Stimulated activated naive CD4-positive, alpha-beta T cell (primary cell): ENCODE measurements at regions not wholly inside any gene's neighbourhood (a gene's known extent, or its start where the extent isn't known, plus 50 kb on each side); places are given as distances from the start of the nearest gene placed in this dataset.
"Not testable (repeated sequence)": the region's sequence is repeated elsewhere in the genome, so short reads cannot be mapped to it uniquely, and the experiment has no call there.

ENCODE experiments used
- DNase-seq, 6 experiments: peaks; one replicate each; lab custom pipeline; 2025; lab: John Stamatoyannopoulos, UW

DNA sequence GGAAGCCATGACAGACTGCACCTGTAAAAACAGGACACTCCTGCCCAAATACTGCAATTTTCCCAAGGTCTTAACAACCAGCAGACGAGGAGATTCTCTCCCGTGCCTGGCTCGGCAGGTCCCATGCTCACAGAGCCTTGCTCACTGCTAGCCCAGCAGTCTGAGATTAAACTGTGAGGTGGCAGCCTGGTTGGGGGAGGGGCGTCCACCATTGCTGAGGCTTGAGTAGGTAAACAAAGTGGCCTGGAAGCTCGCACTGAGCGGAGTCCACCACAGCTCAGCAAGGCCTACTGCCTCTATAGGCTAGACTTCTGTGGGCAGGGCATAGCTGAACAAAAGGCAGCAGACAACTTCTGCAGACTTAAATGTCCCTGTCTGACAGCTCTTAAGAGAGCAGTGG lies 80.3 kb downstream of the ANXA5 start:
- DNase-seq: not testable (repeated sequence)

DNA sequence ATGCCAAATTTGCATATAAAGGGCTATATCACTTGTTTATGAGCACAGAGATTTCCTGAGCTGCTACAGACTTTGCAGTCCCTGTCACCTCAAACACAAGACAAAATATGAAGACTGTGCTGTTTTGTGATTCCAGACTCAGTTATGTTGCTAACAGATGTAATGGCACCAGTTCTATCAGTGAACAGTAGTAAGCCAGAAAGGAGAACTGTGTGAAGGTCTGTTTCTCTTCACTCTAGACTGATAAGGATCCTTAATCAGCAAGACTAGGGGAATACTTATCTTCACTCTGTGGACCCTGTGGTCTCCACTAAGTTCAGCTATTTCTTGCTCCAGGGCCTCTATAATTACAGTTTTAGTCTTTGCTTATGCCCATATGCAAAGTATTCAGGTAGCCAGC lies 82.7 kb downstream of the ANXA5 start:
- DNase-seq: no peak

DNA sequence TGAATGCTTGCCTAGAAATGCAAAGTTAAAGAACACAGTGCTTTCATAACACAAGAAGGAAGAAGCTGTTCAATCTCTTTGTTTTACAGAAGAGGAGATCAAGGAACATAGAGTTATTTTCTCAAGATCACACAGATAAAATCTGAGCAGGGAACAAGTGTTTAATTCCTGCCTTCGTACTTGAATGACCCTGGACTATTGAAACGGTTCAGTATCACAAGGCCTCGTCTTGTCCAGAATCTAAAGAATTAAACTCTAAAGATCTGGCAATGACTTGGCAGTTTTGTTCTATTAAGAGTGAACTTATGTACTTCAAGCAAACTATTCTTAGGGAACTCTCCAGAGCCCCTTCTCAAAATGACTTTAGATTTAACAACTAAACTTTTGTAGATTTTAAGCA lies 97.7 kb downstream of the ANXA5 start:
- DNase-seq: no peak

DNA sequence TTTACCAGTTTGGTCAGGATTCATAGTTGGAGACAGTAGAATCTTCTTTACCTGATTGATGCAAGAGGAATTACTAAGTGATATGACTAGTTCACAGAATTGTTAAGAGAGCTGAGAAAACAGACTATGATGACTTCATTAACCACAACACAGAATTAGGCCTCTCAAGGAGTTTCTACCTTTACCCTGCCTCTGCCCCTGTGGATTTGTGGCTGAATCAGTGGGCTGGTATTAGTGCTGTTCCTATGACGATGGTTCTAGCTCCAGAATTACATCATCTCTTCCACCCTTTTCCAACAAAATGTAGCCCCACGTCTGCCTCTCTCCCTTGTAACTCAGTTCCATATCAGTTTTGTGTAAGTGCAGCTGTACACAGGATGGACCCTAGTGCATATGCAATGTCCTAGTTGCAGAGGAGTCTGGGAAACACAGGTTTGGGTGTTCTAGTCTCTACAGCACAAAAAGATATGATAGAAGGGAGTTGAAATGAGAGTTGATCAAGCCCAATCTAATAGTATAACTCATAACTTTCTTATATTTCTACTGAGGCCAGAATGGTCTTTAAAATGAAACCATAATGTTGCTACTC lies 99.3 kb downstream of the ANXA5 start:
- DNase-seq: no peak

DNA sequence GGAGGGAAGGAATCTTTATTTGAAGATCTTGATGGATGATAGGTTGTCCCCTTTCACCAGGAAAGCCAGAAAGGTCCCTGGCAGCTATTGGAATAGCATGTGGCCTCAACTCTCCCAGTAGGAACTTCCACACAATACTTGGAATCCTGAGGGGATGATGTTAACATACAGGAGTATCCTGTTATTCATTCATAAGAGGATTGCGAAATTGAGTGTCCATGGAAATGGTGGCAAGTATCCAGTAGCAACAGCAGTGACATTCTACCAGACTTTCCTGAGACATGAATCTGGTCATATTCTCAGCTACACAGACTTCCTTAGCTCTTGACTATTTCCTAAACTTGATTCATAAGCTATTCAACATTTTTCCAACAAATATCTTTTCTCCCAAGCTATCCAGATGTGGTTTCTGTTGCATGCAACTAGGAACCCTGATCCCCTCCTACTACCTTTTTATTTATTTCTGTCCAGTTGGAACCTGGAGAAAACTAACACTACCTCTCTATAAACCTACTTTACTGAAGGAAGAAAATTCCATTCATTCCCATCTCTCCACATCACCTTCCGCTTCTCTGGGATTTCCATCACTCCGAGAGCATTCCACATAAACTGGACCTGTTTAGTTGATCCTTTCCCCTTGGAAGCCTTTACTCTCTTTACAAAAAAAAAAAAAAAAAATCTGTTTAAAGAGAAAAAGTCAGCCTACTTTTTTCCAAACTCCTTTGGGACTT lies 101.8 kb downstream of the ANXA5 start:
- no peak for DNase-seq

GRCh38 chr4:121593760-121594159 lies 103.0 kb downstream of the ANXA5 start:
- no peak for DNase-seq

DNA sequence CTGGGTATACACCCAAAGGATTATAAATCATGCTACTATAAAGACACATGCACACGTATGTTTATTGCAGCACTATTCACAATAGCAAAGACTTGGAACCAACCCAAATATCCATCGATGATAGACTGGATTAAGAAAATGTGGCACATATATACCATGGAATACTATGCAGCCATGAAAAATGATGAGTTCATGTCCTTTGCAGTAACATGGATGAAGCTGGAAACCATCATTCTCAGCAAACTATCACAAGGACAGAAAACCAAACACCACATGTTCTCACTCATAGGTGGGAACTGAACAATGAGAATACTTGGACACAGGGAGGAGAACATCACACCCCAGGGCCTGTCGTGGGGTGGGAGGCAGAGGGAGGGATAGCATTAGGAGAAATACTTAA lies 104.5 kb downstream of the ANXA5 start:
- DNase-seq: not testable (repeated sequence)

DNA sequence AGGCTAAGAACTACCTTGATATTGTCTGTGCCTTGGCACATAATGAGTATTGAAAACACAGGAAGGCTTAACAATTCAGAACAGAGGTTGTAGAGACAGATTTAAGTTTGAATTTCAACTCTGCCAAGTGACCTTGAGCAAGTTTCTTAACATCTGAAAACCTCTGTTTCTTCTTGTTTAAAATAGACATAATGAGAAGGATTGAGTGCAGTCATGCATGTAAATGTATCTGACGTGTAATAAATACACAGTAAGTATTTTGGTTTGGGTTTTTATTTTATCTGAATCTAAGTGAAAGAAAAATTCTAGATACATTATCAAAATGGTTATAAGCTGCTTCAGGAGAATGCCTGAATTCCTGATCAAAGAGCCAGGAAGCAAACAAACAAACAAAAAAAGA lies 111.9 kb downstream of the ANXA5 start:
- DNase-seq: no peak

DNA sequence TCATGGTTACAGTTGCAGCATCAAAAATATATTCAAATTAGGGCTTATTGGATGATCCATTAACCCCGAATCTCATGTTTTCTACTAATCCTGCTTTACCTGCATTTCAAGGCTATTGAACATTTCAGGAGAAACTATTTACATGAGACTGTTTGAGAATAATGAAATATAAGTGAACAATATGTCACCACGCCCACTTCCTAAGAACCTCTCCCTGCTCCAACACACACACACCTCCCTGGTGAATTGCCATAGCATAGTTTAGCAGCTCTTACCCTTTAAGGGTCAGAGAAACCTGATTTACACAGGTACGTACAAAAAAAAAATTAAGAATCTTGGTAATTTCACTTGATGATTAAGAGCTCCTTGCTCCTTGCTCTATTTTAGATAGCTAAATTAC lies 113.4 kb downstream of the ANXA5 start:
- no peak for DNase-seq

DNA sequence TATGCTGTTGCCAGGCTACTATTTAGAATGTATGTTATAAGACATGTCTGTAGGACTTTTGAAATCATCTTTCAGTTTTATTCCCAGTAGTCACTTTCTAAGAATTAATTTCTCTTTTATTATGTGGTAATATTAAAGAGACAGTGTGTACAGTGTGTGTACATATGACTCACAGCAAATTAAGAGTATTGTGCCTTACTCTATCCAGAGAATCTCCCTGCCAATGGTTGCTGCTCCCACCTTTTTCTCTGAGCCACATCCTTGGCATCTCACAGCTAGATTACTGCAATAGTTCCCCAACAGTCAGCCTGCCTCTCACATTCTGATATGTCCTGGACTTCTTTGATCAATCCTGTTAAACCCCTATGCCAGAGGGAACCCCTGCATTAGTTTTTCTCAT lies 114.5 kb downstream of the ANXA5 start:
- DNase-seq: no peak

DNA sequence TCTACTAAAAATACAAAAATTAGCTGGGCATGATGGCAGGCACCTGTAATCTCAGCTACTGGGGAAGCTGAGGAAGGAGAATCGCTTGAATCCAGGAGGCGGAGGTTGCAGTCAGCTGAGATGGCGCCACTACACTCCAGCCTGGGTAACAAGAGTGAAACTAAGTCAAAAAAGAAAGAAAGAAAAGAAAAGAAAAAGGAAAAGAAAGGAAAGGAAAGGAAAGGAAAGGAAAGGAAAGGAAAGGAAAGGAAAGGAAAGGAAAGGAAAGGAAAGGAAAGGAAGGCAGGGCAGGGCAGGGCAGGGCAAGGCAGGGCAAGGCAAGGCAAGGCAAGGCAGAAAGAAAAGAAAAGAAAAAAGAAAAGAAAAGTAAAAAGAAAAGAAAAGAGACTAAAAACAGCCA lies 121.4 kb downstream of the ANXA5 start:
- not testable (repeated sequence) for DNase-seq

DNA sequence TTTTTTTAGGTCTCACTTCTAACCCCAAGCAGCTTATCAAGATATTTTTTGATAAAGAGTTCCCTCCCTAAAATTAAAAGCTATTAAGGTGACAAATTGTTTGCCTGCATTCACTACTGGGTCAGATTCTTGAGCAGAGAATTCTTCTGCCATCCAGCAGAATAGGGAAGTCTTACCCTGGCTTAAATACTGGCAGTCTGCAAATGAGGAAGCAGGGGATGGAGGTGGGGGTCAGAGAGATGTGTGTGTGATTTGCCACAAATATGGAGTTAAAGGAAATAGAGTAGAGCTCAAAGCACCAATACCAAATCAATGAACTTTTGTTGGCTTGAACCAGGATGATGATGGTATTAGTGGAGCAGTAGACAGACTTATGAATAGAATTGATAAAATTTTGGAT lies 122.2 kb downstream of the ANXA5 start:
- no peak for DNase-seq

GRCh38 chr4:121567748-121568147 lies 129.0 kb downstream of the ANXA5 start:
- DNase-seq: no peak

DNA sequence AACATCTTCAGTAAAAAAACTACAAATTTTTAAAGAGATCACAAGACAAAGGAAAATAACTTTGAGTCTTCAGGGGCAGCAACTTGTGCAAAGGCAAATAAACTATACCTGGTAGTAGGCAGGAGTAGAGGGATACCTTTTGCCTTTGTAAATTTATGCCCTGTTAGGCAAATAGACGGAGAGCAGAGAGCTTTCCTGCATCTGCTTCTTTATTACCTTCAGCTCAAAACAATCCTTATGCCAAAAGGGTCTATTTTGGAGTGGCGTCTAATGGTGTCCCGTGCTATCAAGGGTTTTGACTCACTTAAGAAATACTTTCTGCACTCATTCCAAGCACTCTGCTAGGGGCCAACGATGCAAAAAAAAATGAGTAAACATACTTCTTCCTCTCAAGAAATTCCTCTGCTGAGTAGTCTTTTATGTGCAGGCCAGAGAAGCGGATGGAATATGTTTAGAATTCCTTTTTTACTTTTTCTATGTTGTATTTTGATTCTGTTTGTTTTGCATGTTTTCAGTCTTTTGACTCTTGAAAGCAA lies 131.9 kb downstream of the ANXA5 start:
- DNase-seq: no peak

DNA sequence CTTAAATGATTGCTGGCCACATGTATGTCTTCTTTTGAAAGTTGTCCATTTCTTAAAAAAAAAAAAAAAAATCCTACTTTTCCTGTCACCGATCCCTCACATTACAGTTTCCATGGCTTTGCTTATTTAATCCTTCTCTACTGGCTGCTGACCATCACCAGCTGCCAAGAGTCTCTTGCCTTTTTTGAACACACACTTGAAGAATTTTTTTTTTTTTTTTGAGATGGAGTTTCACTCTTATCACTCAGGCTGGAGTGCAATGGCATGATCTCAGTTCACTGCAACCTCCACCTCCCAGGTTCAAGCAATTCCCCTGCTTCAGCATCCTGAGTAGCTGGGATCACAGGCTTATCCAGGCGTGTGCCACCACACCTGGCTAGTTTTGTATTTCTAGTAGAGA lies 134.0 kb downstream of the ANXA5 start:
- no peak for DNase-seq

DNA sequence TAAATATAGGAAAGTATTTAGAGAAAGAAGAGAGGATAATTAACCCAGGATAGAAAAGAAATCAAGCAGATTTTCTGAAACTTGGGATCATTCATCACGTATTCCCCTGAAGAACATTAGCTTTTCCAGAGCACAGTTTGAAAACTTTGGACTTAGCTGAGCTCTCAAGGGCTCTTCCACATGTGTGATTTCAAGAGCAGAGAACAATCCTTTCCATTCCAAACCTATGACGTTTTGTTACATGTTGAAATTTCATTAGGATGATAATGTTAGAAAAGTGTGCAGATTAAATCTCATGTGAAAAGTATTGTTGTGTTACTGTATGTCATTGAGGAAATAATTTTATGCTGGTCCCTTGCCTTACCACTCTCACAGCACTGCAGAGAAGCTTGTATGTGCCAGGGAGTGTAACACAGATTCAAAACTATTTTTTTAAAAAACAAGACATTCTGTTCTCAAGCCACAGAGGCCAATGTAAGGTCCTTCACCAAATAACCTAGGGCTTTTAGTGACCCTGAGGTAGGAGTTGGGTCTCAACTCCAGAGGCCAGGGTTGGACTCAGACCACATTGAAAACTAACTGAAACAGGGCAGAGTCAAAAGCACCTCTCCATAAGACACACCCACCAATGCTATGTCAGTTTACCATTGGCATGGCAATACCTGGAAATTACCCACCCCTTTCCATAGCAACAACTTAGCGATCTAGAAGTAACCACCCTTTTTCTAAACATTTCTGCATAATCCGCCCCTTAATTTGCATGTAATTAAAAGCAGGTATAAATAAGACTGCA lies 141.3 kb downstream of the ANXA5 start:
- DNase-seq: no peak

DNA sequence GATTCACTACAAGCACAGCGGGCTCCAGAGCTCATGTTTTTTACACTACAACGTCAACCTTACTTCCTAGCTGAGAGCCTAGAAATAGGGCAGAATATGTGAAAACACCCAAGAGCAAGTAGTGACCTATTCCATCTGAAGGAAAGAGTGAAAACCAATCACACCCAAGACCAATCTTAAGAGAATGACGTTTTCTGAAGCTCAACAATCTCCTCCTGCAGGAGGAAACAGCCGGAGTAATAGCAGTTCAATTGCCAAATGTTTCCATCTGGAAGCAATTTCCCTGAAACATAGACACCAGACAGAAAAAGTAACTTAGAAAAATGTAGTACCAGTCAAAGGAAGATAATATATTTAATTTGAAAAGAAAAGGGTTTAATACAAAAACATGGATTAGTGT lies 142.4 kb downstream of the ANXA5 start:
- no peak for DNase-seq

- DNase-seq: no peak
Observed at GRCh38 chr4:121551881-121552280, 144.9 kb downstream of the ANXA5 start.

DNA sequence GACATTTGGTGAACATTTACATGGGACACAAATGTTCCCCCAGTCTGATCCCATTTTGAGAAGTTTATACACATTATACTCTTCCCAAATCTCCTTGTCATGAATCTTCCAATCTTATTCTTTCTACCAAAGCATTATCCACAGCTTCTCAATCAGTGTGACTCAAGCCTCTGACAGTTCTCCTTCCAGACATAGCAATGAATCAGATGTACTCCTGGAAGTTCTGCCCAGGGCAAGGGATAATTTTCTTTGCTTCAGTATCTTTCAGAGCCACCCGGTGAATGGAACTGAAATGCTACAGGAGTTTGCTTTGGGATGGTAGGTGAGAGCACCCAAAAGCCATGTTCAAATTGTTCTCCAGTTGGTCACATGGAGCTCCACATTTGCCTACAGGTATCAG lies 145.5 kb downstream of the ANXA5 start:
- DNase-seq: no peak

DNA sequence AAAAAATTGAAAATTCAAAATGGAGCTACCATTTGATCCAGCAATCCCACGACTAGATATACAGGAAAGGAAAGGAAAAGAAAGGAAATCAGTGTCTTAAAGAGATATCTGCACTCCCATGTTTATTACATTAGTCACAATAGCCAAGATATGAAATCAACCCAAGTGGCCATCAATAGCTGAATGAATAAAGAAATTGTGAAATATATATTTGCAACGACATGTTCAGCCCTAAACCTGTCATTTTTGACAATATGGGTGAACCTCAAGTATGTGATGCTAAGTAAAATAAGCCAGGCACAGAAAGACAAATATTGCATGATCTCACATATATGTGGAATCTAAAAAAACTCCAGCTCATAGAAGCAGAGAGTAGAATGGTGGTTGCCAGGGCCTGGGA lies 155.1 kb downstream of the ANXA5 start:
- DNase-seq: no peak

- no peak for DNase-seq
Observed at GRCh38 chr4:121535351-121535750, 154.5 kb upstream of the QRFPR start.

DNA sequence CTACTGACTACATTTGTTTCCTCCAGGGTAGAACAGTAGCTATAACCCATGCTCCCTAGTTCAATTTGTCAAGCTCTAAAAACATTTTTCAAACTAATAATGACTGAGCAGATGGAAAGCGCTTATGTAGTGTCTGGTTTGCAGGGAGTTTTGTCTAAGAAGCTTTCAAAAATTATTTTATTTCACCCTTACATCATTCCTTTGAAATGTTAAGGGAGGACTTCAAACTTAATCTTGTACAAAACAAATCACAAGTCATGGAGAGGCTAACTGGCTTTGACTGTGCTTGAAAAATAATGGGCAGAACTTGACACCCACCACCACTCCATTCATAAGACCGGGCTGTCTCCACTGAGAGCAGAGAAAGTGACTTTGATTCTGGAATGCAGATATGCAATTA lies 153.4 kb upstream of the QRFPR start:
- DNase-seq: no peak

- no peak for DNase-seq
Observed at GRCh38 chr4:121526509-121526908, 145.7 kb upstream of the QRFPR start.
